ENCODE measurements at regions not wholly inside any gene's neighbourhood (a gene's known extent, or its start where the extent isn't known, plus 50 kb on each side); places are given as distances from the start of the nearest gene placed in this dataset.
"Not testable (repeated sequence)": the region's sequence is repeated elsewhere in the genome, so short reads cannot be mapped to it uniquely, and the experiment has no call there.

- TF ChIP-seq CTCF (IDR thresholded peaks at IDR 0.05; ENCODE audit: insufficient read depth, low read length, severe bottlenecking): no peak
- no peaks in the 10 kb centered on the region for H3K36me3 ChIP-seq (ENCODE audit: control insufficient read depth, insufficient read depth, low read length)
- no peaks in the 10 kb centered on the region for H3K27me3 ChIP-seq (ENCODE audit: control insufficient read depth, insufficient read depth, low read length)
- DNase-seq (ENCODE audit: low read depth): no peak
- no peak overlapping the region for H3K4me3 ChIP-seq (ENCODE audit: low read depth, low read length)
- FAIRE-seq: no peak
These were observed 813.5 kb downstream of the LTN1 start for GRCh38 chr21:28179136-28179535.

GRCh38 chr21:28177124-28177523, 815.6 kb downstream of the LTN1 start:
- Histone ChIP-seq H3K4me3 (ENCODE audit: low read depth, low read length) (no peak overlapping the region), H3K36me3 (ENCODE audit: control insufficient read depth, insufficient read depth, low read length) (no peaks in the 10 kb centered on the region), H3K27me3 (ENCODE audit: control insufficient read depth, insufficient read depth, low read length) (no peaks in the 10 kb centered on the region)
- DNase-seq (ENCODE audit: low read depth) (no peak), FAIRE-seq (no peak)
- TF ChIP-seq CTCF (IDR thresholded peaks at IDR 0.05; ENCODE audit: insufficient read depth, low read length, severe bottlenecking): no peak

GRCh38 chr21:28174701-28175100, 818.0 kb downstream of the LTN1 start:
- no peak for TF ChIP-seq CTCF (IDR thresholded peaks at IDR 0.05; ENCODE audit: insufficient read depth, low read length, severe bottlenecking)
- H3K36me3 ChIP-seq (ENCODE audit: control insufficient read depth, insufficient read depth, low read length): no peaks in the 10 kb centered on the region
- FAIRE-seq (no peak), DNase-seq (ENCODE audit: low read depth) (no peak)
- H3K4me3 ChIP-seq (ENCODE audit: low read depth, low read length): no peak overlapping the region
- no peaks in the 10 kb centered on the region for H3K27me3 ChIP-seq (ENCODE audit: control insufficient read depth, insufficient read depth, low read length)

- no peak for DNase-seq (ENCODE audit: low read depth)
- H3K27me3 ChIP-seq (ENCODE audit: control insufficient read depth, insufficient read depth, low read length): no peaks in the 10 kb centered on the region
- no peak for FAIRE-seq
- no peak overlapping the region for H3K4me3 ChIP-seq (ENCODE audit: low read depth, low read length)
- no peaks in the 10 kb centered on the region for H3K36me3 ChIP-seq (ENCODE audit: control insufficient read depth, insufficient read depth, low read length)
- TF ChIP-seq CTCF (IDR thresholded peaks at IDR 0.05; ENCODE audit: insufficient read depth, low read length, severe bottlenecking): no peak
These were observed 818.7 kb downstream of the LTN1 start for GRCh38 chr21:28174006-28174405.

GRCh38 chr21:28172376-28172775, 820.3 kb downstream of the LTN1 start:
- DNase-seq (ENCODE audit: low read depth): no peak
- TF ChIP-seq CTCF (IDR thresholded peaks at IDR 0.05; ENCODE audit: insufficient read depth, low read length, severe bottlenecking): no peak
- FAIRE-seq: no peak
- H3K36me3 ChIP-seq (ENCODE audit: control insufficient read depth, insufficient read depth, low read length): no peaks in the 10 kb centered on the region
- no peak overlapping the region for H3K4me3 ChIP-seq (ENCODE audit: low read depth, low read length)
- no peaks in the 10 kb centered on the region for H3K27me3 ChIP-seq (ENCODE audit: control insufficient read depth, insufficient read depth, low read length)

GRCh38 chr21:28167366-28167765, 825.3 kb downstream of the LTN1 start:
- no peaks in the 10 kb centered on the region for H3K27me3 ChIP-seq (ENCODE audit: control insufficient read depth, insufficient read depth, low read length)
- DNase-seq (ENCODE audit: low read depth) (no peak), FAIRE-seq (no peak)
- no peak for TF ChIP-seq CTCF (IDR thresholded peaks at IDR 0.05; ENCODE audit: insufficient read depth, low read length, severe bottlenecking)
- no peaks in the 10 kb centered on the region for H3K36me3 ChIP-seq (ENCODE audit: control insufficient read depth, insufficient read depth, low read length)
- no peak overlapping the region for H3K4me3 ChIP-seq (ENCODE audit: low read depth, low read length)

GRCh38 chr21:28164519-28164918, 828.2 kb downstream of the LTN1 start:
- not testable (repeated sequence) for DNase-seq (ENCODE audit: low read depth); FAIRE-seq; H3K4me3 ChIP-seq (ENCODE audit: low read depth, low read length); H3K36me3 ChIP-seq (ENCODE audit: control insufficient read depth, insufficient read depth, low read length); H3K27me3 ChIP-seq (ENCODE audit: control insufficient read depth, insufficient read depth, low read length)

- H3K4me3 ChIP-seq (ENCODE audit: low read depth, low read length); FAIRE-seq; H3K27me3 ChIP-seq (ENCODE audit: control insufficient read depth, insufficient read depth, low read length); DNase-seq (ENCODE audit: low read depth); H3K36me3 ChIP-seq (ENCODE audit: control insufficient read depth, insufficient read depth, low read length): not testable (repeated sequence)
These were observed 830.6 kb downstream of the LTN1 start for GRCh38 chr21:28162052-28162451.
